Esophagus (tissue), 2 donors: ENCODE measurements at regions not wholly inside any gene's neighbourhood (a gene's known extent, or its start where the extent isn't known, plus 50 kb on each side); places are given as distances from the start of the nearest gene placed in this dataset.

ENCODE experiments used
- H3K27ac ChIP-seq, 2 donors: one replicate each; pipeline ENCODE4 v1.5.1; 2013; ENCODE audit warnings: low read depth in 2 of 2, mild to moderate bottlenecking in 2 of 2, inconsistent platforms in 1 of 2, low read length in 1 of 2, moderate library complexity in 1 of 2
- H3K27me3 ChIP-seq, 2 donors: one replicate each; pipeline ENCODE4 v1.6.1; 2013; ENCODE audit warnings: low read length in 2 of 2, control low read depth in 1 of 2, mild to moderate bottlenecking in 1 of 2; ENCODE audit not compliant: insufficient read depth in 2 of 2, control insufficient read depth in 1 of 2
- H3K36me3 ChIP-seq, 2 donors: one replicate each; pipeline ENCODE4 v1.6.1; 2013; ENCODE audit warnings: low read length in 1 of 2; ENCODE audit not compliant: control insufficient read depth in 2 of 2, insufficient read depth in 2 of 2
- H3K4me1 ChIP-seq, 2 donors: one replicate each; pipeline ENCODE4 v1.6.1; 2013; ENCODE audit warnings: low read length in 1 of 2; ENCODE audit not compliant: control insufficient read depth in 2 of 2, insufficient read depth in 2 of 2
- H3K4me3 ChIP-seq, 2 donors: one replicate each; pipeline ENCODE4 v1.5.1; 2013; ENCODE audit warnings: low read length in 2 of 2, mild to moderate bottlenecking in 2 of 2, low read depth in 1 of 2, moderate library complexity in 1 of 2
- H3K9me3 ChIP-seq, 2 donors: one replicate each; pipeline ENCODE4 v1.6.1; 2013; ENCODE audit warnings: mild to moderate bottlenecking in 2 of 2, low read depth in 1 of 2, low read length in 1 of 2, moderate library complexity in 1 of 2; ENCODE audit not compliant: control insufficient read depth in 2 of 2, insufficient read depth in 1 of 2
- WGBS, 2 donors: extraction: QIAGEN DNeasy Blood & Tissue Kit; methylation state at CpG; one replicate each; pipeline ENCODE4 v1.1.7; 2013; 5-methylcytosine and 5-hydroxymethylcytosine counted together
- donor health status: healthy with polysubstance abuse.
- donor health status: Bipolar disorder and iron deficiency.

- Histone ChIP-seq H3K4me1 (no peaks in the 10 kb centered on the region), H3K27me3 (peaks cover 0 to 6% of the 10 kb centered on the region in 2 donors)
- 88 to 96% methylated on average over 8 of the region's 8 CpGs for WGBS, 2 donors
Observed at GRCh38 chr20:58103961-58104360, 124.5 kb downstream of the ANKRD60 start.

GRCh38 chr20:58103517-58103904 lies 124.9 kb downstream of the ANKRD60 start:
- no peaks in the 10 kb centered on the region for H3K4me1 ChIP-seq
- no peak overlapping the region for H3K27ac ChIP-seq
- no peaks in the 10 kb centered on the region for H3K36me3 ChIP-seq
- H3K27me3 ChIP-seq: peaks cover 0 to 6% of the 10 kb centered on the region in 2 donors
- 89% methylated on average over 6 of the region's 6 CpGs for WGBS, 2 donors
- no peak overlapping the region for H3K4me3 ChIP-seq
- peaks cover 0 to 3% of the 10 kb centered on the region in 2 donors for H3K9me3 ChIP-seq

More at GRCh38 chr20:58103961-58104360, 124.5 kb downstream of the ANKRD60 start:
- Histone ChIP-seq H3K4me3 (no peak overlapping the region), H3K36me3 (no peaks in the 10 kb centered on the region), H3K9me3 (peaks cover 0 to 3% of the 10 kb centered on the region in 2 donors), H3K27ac (no peak overlapping the region)

GRCh38 chr20:58102744-58103516 lies 125.5 kb downstream of the ANKRD60 start:
- Histone ChIP-seq H3K9me3 (peaks cover 0 to 3% of the 10 kb centered on the region in 2 donors), H3K4me3 (no peak overlapping the region), H3K36me3 (no peaks in the 10 kb centered on the region), H3K27ac (no peak overlapping the region), H3K27me3 (peaks cover 0 to 4% of the 10 kb centered on the region in 2 donors), H3K4me1 (no peaks in the 10 kb centered on the region)
- WGBS, 2 donors: 42 to 50% methylated on average over 7 of the region's 7 CpGs

GRCh38 chr20:58102261-58102660 lies 126.2 kb downstream of the ANKRD60 start:
- Histone ChIP-seq H3K36me3 (no peaks in the 10 kb centered on the region), H3K4me1 (no peaks in the 10 kb centered on the region), H3K27ac (no peak overlapping the region), H3K27me3 (peaks cover 0 to 2% of the 10 kb centered on the region in 2 donors), H3K9me3 (peaks cover 0 to 3% of the 10 kb centered on the region in 2 donors), H3K4me3 (no peak overlapping the region)
- WGBS, 2 donors: 52 to 58% methylated on average over 4 of the region's 4 CpGs

- 92 to 95% methylated on average over 7 of the region's 7 CpGs for WGBS, 2 donors
- H3K27me3 ChIP-seq: peaks cover 0 to 2% of the 10 kb centered on the region in 2 donors
- H3K4me1 ChIP-seq: no peaks in the 10 kb centered on the region
- no peak overlapping the region for H3K27ac ChIP-seq
- H3K9me3 ChIP-seq: peaks cover 0 to 3% of the 10 kb centered on the region in 2 donors
- H3K4me3 ChIP-seq: no peak overlapping the region
- H3K36me3 ChIP-seq: no peaks in the 10 kb centered on the region
Observed at GRCh38 chr20:58100731-58101356, 127.6 kb downstream of the ANKRD60 start.

GRCh38 chr20:58099956-58100730 lies 128.3 kb downstream of the ANKRD60 start:
- H3K4me3 ChIP-seq: no peak overlapping the region
- 77 to 87% methylated on average over 9 of the region's 9 CpGs for WGBS, 2 donors
- no peaks in the 10 kb centered on the region for H3K36me3 ChIP-seq
- H3K27ac ChIP-seq: no peak overlapping the region
- peaks cover 0 to 2% of the 10 kb centered on the region in 2 donors for H3K27me3 ChIP-seq
- H3K9me3 ChIP-seq: no peaks in the 10 kb centered on the region
- H3K4me1 ChIP-seq: no peaks in the 10 kb centered on the region

GRCh38 chr20:58099291-58099935 lies 129.0 kb downstream of the ANKRD60 start:
- Histone ChIP-seq H3K9me3 (no peaks in the 10 kb centered on the region), H3K4me3 (no peak overlapping the region), H3K4me1 (no peaks in the 10 kb centered on the region), H3K36me3 (no peaks in the 10 kb centered on the region), H3K27ac (no peak overlapping the region), H3K27me3 (peaks cover 0 to 2% of the 10 kb centered on the region in 2 donors)
- WGBS, 2 donors: 89% methylated on average over 16 of the region's 16 CpGs

- no peaks in the 10 kb centered on the region for H3K9me3 ChIP-seq
- H3K27me3 ChIP-seq: no peaks in the 10 kb centered on the region
- no peaks in the 10 kb centered on the region for H3K4me1 ChIP-seq
- WGBS, 2 donors: 72 to 80% methylated on average over 4 of the region's 4 CpGs
- H3K36me3 ChIP-seq: no peaks in the 10 kb centered on the region
- no peak overlapping the region for H3K4me3 ChIP-seq
- H3K27ac ChIP-seq: no peak overlapping the region
Observed at GRCh38 chr20:58098571-58098970, 129.9 kb downstream of the ANKRD60 start.

GRCh38 chr20:58097943-58098342 lies 130.5 kb downstream of the ANKRD60 start:
- H3K27me3 ChIP-seq: no peaks in the 10 kb centered on the region
- 73 to 90% methylated on average over 7 of the region's 7 CpGs for WGBS, 2 donors
- H3K27ac ChIP-seq: no peak overlapping the region
- H3K4me3 ChIP-seq: no peak overlapping the region
- no peaks in the 10 kb centered on the region for H3K4me1 ChIP-seq
- H3K36me3 ChIP-seq: no peaks in the 10 kb centered on the region
- H3K9me3 ChIP-seq: no peaks in the 10 kb centered on the region
